DOHH2 (cell line): ENCODE measurements at regions not wholly inside any gene's neighbourhood (a gene's known extent, or its start where the extent isn't known, plus 50 kb on each side); places are given as distances from the start of the nearest gene placed in this dataset.

Experiments used
- H3F3A ChIP-seq: fragments of 200-600 bp; sonication (generic), shearing (Covaris generic); 2 replicates; pipeline ENCODE4 v1.6.0; 2016; ENCODE audit warnings: antibody characterized with exemption, mild to moderate bottlenecking; ENCODE audit not compliant: control insufficient read depth, insufficient read depth
- H3K27ac ChIP-seq: fragments of 200-600 bp; sonication (generic); 2 replicates; pipeline ENCODE4 v1.5.1; 2014; ENCODE audit warnings: low read depth, mild to moderate bottlenecking, low read length, moderate library complexity
- H3K27me3 ChIP-seq: fragments of 200-600 bp; sonication (generic); 2 replicates; pipeline ENCODE4 v1.6.1; 2014; ENCODE audit warnings: mild to moderate bottlenecking, low read length, mixed read lengths; ENCODE audit not compliant: control insufficient read depth
- H3K36me3 ChIP-seq: fragments of 200-600 bp; sonication (generic); 2 replicates; pipeline ENCODE4 v1.6.1; 2014; ENCODE audit warnings: mild to moderate bottlenecking, low read length, moderate library complexity, mixed read lengths; ENCODE audit not compliant: control insufficient read depth
- H3K4me1 ChIP-seq: fragments of 200-600 bp; sonication (generic); 2 replicates; pipeline ENCODE4 v1.6.1; 2014; ENCODE audit warnings: mild to moderate bottlenecking, low read length, mixed read lengths; ENCODE audit not compliant: control insufficient read depth
- H3K4me2 ChIP-seq: fragments of 200-600 bp; sonication (generic); 2 replicates; pipeline ENCODE4 v1.6.0; 2014; ENCODE audit warnings: mild to moderate bottlenecking, low read length, moderate library complexity
- H3K4me3 ChIP-seq: fragments of 200-600 bp; sonication (generic); 2 replicates; pipeline ENCODE4 v1.5.1; 2014; ENCODE audit warnings: mild to moderate bottlenecking, low read length, mixed read lengths
- H3K79me2 ChIP-seq: fragments of 200-600 bp; sonication (generic); 2 replicates; pipeline ENCODE4 v1.6.1; 2014; ENCODE audit warnings: mild to moderate bottlenecking, low read length, mixed read lengths; ENCODE audit not compliant: control insufficient read depth
- H3K9me2 ChIP-seq: fragments of 200-600 bp; sonication (generic); replicated peaks from 2 replicates; pipeline ENCODE4 v1.6.1; 2014; ENCODE audit warnings: mild to moderate bottlenecking, low read length, mixed read lengths; ENCODE audit not compliant: control insufficient read depth
- H3K9me3 ChIP-seq: fragments of 200-600 bp; sonication (generic); 2 replicates; pipeline ENCODE4 v1.6.1; 2014; ENCODE audit warnings: antibody characterized with exemption, low read length, mixed read lengths; ENCODE audit not compliant: control insufficient read depth, insufficient read depth
- H4K20me1 ChIP-seq: fragments of 200-600 bp; sonication (generic); 2 replicates; pipeline ENCODE4 v1.6.0; 2014; ENCODE audit warnings: low read depth, mild to moderate bottlenecking, antibody characterized with exemption, low read length, moderate library complexity; ENCODE audit not compliant: control insufficient read depth, insufficient read depth
- EZH2phosphoT487 ChIP-seq: fragments of 200-600 bp; sonication (generic); IDR thresholded peaks from 2 replicates; pipeline ENCODE4 v1.6.1; 2017; ENCODE audit warnings: borderline replicate concordance, mild to moderate bottlenecking, antibody characterized with exemption, low read length, moderate library complexity, mixed read lengths
- TF ChIP-seq, protein P1 (sequence below): fragments of 200-600 bp; sonication (generic); IDR thresholded peaks from one replicate; pipeline ENCODE4 v1.5.1; 2014; ENCODE audit warnings: antibody characterized with exemption, mild to moderate bottlenecking, low read depth, low read length; ENCODE audit not compliant: poor library complexity, severe bottlenecking

DNA sequence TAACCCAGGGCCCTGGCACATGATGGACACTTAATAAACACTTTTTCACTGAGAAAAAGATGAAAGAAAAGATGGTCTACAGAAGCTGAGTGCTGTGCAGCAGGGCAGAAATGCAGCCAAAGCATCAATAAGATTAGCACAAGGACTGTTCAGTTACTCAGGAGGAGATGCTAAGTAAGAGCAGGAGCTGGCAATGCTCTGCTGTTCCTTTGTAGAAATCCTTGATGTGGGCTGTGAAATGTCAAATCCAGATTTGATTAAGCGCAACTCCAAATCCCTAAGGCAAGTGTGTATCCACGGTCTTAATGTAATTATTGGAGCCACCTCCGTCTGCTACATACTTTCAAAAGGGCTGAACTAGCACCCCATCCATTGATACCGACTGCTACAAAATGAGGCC lies 151.8 kb upstream of the BTG1 start:
- Histone ChIP-seq H3K79me2 (no peaks in the 10 kb centered on the region), H3K36me3 (no peaks in the 10 kb centered on the region), H3K27me3 (no peaks in the 10 kb centered on the region), H3K27ac (no peak overlapping the region), H3K9me3 (no peaks in the 10 kb centered on the region), H3K4me1 (no peaks in the 10 kb centered on the region), H3K4me3 (no peak overlapping the region), H3F3A (no peaks in the 10 kb centered on the region), H3K4me2 (no peak overlapping the region), H4K20me1 (no peaks in the 10 kb centered on the region), H3K9me2 (no peaks in the 10 kb centered on the region)
- no peak for TF ChIP-seq EZH2phosphoT487
- TF ChIP-seq, protein P1, sequence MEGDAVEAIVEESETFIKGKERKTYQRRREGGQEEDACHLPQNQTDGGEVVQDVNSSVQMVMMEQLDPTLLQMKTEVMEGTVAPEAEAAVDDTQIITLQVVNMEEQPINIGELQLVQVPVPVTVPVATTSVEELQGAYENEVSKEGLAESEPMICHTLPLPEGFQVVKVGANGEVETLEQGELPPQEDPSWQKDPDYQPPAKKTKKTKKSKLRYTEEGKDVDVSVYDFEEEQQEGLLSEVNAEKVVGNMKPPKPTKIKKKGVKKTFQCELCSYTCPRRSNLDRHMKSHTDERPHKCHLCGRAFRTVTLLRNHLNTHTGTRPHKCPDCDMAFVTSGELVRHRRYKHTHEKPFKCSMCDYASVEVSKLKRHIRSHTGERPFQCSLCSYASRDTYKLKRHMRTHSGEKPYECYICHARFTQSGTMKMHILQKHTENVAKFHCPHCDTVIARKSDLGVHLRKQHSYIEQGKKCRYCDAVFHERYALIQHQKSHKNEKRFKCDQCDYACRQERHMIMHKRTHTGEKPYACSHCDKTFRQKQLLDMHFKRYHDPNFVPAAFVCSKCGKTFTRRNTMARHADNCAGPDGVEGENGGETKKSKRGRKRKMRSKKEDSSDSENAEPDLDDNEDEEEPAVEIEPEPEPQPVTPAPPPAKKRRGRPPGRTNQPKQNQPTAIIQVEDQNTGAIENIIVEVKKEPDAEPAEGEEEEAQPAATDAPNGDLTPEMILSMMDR = no peak

DNA sequence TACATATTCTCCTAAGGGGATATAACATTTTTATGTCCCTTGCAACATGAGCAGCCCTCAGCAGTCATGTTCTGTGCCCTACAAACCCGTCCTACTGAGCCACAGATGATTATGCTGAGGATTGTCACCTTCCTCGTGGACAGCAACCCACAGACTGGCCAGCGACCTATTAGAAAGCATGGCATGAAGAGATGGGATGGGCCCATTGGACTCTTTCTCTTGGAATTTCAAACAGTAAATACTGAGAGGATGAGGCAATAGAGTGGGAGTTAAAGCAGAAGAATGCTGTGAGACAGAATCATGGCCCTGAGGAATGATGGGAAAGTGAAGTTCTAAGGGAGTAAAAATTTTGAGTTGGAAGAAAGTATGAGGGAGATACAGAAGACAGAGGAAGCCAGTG lies 149.9 kb upstream of the BTG1 start:
- no peaks in the 10 kb centered on the region for H3F3A ChIP-seq
- H3K79me2 ChIP-seq = no peaks in the 10 kb centered on the region
- no peak for TF ChIP-seq EZH2phosphoT487
- H3K4me3 ChIP-seq = no peak overlapping the region
- H3K36me3 ChIP-seq = no peaks in the 10 kb centered on the region
- no peaks in the 10 kb centered on the region for H3K4me1 ChIP-seq
- no peaks in the 10 kb centered on the region for H4K20me1 ChIP-seq
- H3K9me2 ChIP-seq = no peaks in the 10 kb centered on the region
- H3K9me3 ChIP-seq = no peaks in the 10 kb centered on the region
- no peak overlapping the region for H3K27ac ChIP-seq
- H3K4me2 ChIP-seq = no peak overlapping the region
- H3K27me3 ChIP-seq = no peaks in the 10 kb centered on the region

DNA sequence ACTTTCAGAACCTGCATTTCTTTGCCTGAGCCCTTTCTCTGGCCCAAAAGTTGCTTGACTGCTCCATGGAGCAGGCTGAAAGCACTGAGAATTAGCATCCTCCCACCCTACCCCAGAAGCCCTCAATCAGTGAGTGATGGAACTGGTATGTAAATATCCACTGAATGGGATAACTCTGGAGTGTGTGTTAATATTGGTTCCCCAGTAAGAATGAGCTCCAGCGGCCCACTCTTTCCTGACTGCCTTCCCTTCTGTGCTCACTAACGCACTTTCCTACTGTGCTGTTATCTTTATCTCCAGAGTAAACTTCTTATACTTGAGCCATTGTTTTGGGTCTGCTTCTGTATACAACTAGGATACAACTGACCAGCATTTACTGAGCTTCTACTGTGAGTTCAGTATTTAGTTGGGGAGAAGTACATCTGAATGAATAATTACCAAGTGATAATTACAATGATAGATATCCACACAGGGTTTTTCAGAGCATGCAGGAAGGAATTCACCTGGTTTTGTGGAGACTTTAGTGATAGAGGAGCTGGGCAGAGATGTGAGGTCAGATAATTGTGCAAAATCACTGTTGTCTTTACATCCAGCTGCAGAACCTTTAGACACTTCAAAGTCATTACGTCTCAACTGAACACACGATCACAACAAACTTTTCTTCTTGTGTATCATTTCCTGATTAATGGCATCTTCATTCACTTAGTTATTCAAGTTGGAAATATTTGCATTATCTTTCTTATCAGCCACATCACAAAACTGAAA lies 149.2 kb upstream of the BTG1 start:
- H3K27ac ChIP-seq = no peak overlapping the region
- H4K20me1 ChIP-seq = no peaks in the 10 kb centered on the region
- no peaks in the 10 kb centered on the region for H3K27me3 ChIP-seq
- no peak overlapping the region for H3K4me3 ChIP-seq
- H3K36me3 ChIP-seq = no peaks in the 10 kb centered on the region
- no peaks in the 10 kb centered on the region for H3K9me2 ChIP-seq
- no peaks in the 10 kb centered on the region for H3K79me2 ChIP-seq
- no peak overlapping the region for H3K4me2 ChIP-seq
- no peaks in the 10 kb centered on the region for H3F3A ChIP-seq
- TF ChIP-seq EZH2phosphoT487 = no peak
- TF ChIP-seq, protein P1 = no peak
- no peaks in the 10 kb centered on the region for H3K4me1 ChIP-seq
- no peaks in the 10 kb centered on the region for H3K9me3 ChIP-seq

DNA sequence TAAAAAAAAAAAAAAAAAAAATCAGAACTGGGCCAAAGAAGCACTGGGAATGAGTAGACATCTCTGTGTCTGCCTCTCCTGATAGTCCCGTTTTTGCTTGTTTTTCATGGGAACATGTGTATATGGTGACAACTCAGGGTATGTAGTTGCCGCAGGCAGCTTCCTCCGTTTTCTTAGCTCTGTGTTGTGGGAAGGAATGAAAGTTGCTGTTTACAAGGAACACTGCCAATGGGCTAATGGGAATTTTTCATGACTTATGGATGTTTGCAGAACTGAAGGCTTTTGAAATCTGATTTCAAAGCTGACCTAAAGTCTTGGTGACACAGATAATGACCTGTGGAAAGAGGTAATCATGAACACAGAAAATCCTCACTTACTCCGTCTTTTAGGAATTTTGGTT lies 146.4 kb upstream of the BTG1 start:
- TF ChIP-seq EZH2phosphoT487 = no peak
- TF ChIP-seq, protein P1 = no peak
- no peaks in the 10 kb centered on the region for H3K79me2 ChIP-seq
- H3K4me3 ChIP-seq = no peak overlapping the region
- no peaks in the 10 kb centered on the region for H3K4me1 ChIP-seq
- no peaks in the 10 kb centered on the region for H3K27me3 ChIP-seq
- no peaks in the 10 kb centered on the region for H3K9me3 ChIP-seq
- H4K20me1 ChIP-seq = no peaks in the 10 kb centered on the region
- H3K36me3 ChIP-seq = no peaks in the 10 kb centered on the region
- H3K4me2 ChIP-seq = no peak overlapping the region
- no peaks in the 10 kb centered on the region for H3K9me2 ChIP-seq
- H3F3A ChIP-seq = no peaks in the 10 kb centered on the region
- no peak overlapping the region for H3K27ac ChIP-seq
